ENCODE measurements at regions not wholly inside any gene's neighbourhood (a gene's known extent, or its start where the extent isn't known, plus 50 kb on each side); places are given as distances from the start of the nearest gene placed in this dataset.

- TF ChIP-seq BACH1 (IDR thresholded peaks at IDR 0.05; ENCODE audit: low read length): no peak
- no peak for TF ChIP-seq CHD1 (IDR thresholded peaks at IDR 0.05; ENCODE audit: low read depth, low read length)
- TF ChIP-seq CBX5 (IDR thresholded peaks at IDR 0.05; ENCODE audit: low read depth, low read length): no peak
Observed at GRCh38 chr4:10811991-10812390, 127.4 kb upstream of the CLNK start (continued).

All from H1 (cell line).